Gastrocnemius medialis (tissue), 4 donors: ENCODE measurements at regions not wholly inside any gene's neighbourhood (a gene's known extent, or its start where the extent isn't known, plus 50 kb on each side); places are given as distances from the start of the nearest gene placed in this dataset.
"Not testable (repeated sequence)": the region's sequence is repeated elsewhere in the genome, so short reads cannot be mapped to it uniquely, and the experiment has no call there.

Experiments used
- ATAC-seq, 2 donors: fragments of 150-250 bp; one replicate each; pipeline ENCODE4 v1.9.1; 2016
- DNase-seq, 2 donors: peaks; one replicate each; pipeline ENCODE4 v3.0.0-alpha.2; 2019
- H3K27ac ChIP-seq, 4 donors: fragments of 200-600 bp; sonication (generic); 1 replicate in 1 of 4; 2 replicates in 3 of 4; pipeline ENCODE4 v1.5.1; 2016 to 2018; ENCODE audit warnings: mild to moderate bottlenecking in 2 of 4, moderate library complexity in 1 of 4
- H3K27me3 ChIP-seq, 3 donors: fragments of 200-600 bp; sonication (generic) in 2 of 3; 1 replicate in 1 of 3; 2 replicates in 2 of 3; pipeline versions ENCODE4 v1.5.1 to v1.6.0; 2016 to 2019; ENCODE audit warnings: mild to moderate bottlenecking in 1 of 3, moderate library complexity in 1 of 3
- H3K36me3 ChIP-seq, 2 donors: fragments of 200-600 bp; sonication (generic) in 1 of 2; one replicate each; pipeline ENCODE4 v1.5.1; 2017 to 2018
- H3K4me1 ChIP-seq, 2 donors: fragments of 200-600 bp; sonication (generic) in 1 of 2; one replicate each; pipeline ENCODE4 v1.5.1; 2016 to 2017; ENCODE audit warnings: mild to moderate bottlenecking in 2 of 2
- H3K4me3 ChIP-seq, 4 donors: fragments of 200-600 bp; sonication (generic) in 3 of 4; 1 replicate in 1 of 4; 2 replicates in 3 of 4; pipeline ENCODE4 v1.5.1; 2016 to 2019; ENCODE audit warnings: mild to moderate bottlenecking in 2 of 4
- H3K9me3 ChIP-seq, 3 donors: fragments of 200-600 bp; sonication (generic) in 2 of 3; 1 replicate in 1 of 3; 2 replicates in 2 of 3; pipeline ENCODE4 v1.5.1; 2016 to 2019
- CTCF ChIP-seq, 5 experiments: fragments of 450-650 bp in 3 of 5; fragments of 200-600 bp in 2 of 5; sonication (generic) in 2 of 5; IDR thresholded peaks in 4 of 5; conservative IDR thresholded peaks in 1 of 5; 1 replicate in 4 of 5; 2 replicates in 1 of 5; pipeline ENCODE4 v1.5.1; 2016 to 2019; ENCODE audit warnings: antibody characterized with exemption in 5 of 5, mild to moderate bottlenecking in 3 of 5, moderate library complexity in 3 of 5
- POLR2A ChIP-seq, 2 donors: fragments of 450-650 bp; IDR thresholded peaks; one replicate each; pipeline ENCODE4 v1.6.1; 2017; ENCODE audit warnings: antibody characterized with exemption in 2 of 2, mild to moderate bottlenecking in 2 of 2, moderate library complexity in 2 of 2
- in situ Hi-C, 4 donors: fragments of 200-750 bp; cut with MboI; loops; one replicate each; pipeline versions ENCODE4 v1.15.0 to v1.8.0; 2017; ENCODE audit warnings: low sequenced_read_pairs in 4 of 4
- intact Hi-C: fragments of 100-400 bp; cut with DNase I; formaldehyde crosslinking; loops from one replicate; pipeline ENCODE4 v1.15.1; 2023; ENCODE audit warnings: low total_unique reads

- H3K27me3 ChIP-seq, result no peaks in the 10 kb centered on the region
- no peaks in the 10 kb centered on the region for H3K9me3 ChIP-seq
- H3K36me3 ChIP-seq, result no peaks in the 10 kb centered on the region
- H3K27ac ChIP-seq, result no peak overlapping the region
- ATAC-seq (no peak), DNase-seq (no peak)
- in situ Hi-C loops, result no loop called here
- H3K4me3 ChIP-seq, result no peak overlapping the region
- no peak for TF ChIP-seq POLR2A (IDR thresholded peaks at IDR 0.05)
- TF ChIP-seq CTCF (IDR thresholded peaks at IDR 0.05 in 4 of 5, conservative IDR thresholded peaks at IDR 0.05 in 1 of 5), result no peak
- no peaks in the 10 kb centered on the region for H3K4me1 ChIP-seq
- intact Hi-C loops, result no loop called here
Measured at GRCh38 chr3:69484507-69485393, 98.9 kb upstream of the FRMD4B start.

- TF ChIP-seq POLR2A (IDR thresholded peaks at IDR 0.05), result no peak
- DNase-seq, result no peak
- in situ Hi-C loops (no loop called here), intact Hi-C loops (no loop called here)
- Histone ChIP-seq H3K4me1 (no peaks in the 10 kb centered on the region), H3K27me3 (no peaks in the 10 kb centered on the region), H3K4me3 (no peak overlapping the region), H3K36me3 (no peaks in the 10 kb centered on the region), H3K9me3 (no peaks in the 10 kb centered on the region), H3K27ac (no peak overlapping the region)
- no peak for ATAC-seq
Measured at GRCh38 chr3:69483449-69483848, 97.6 kb upstream of the FRMD4B start.

DNA sequence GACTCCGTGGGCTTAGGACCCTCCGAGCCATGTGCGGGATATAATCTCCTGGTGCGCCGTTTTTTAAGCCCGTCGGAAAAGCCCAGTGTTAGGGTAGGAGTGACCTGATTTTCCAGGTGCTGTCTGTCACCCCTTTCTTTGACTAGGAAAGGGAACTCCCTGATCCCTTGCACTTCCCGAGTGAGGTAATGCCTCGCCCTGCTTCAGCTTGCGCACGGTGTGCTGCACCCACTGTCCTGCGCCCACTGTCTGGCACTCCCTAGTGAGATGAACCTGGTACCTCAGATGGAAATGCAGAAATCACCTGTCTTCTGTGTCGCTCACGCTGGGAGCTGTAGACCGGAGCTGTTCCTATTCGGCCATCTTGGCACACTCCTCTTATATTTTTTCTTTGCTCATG lies 95.1 kb upstream of the FRMD4B start:
- H3K4me1 ChIP-seq, intact Hi-C loops, ATAC-seq, DNase-seq, H3K36me3 ChIP-seq, H3K27ac ChIP-seq, H3K4me3 ChIP-seq, in situ Hi-C loops, H3K27me3 ChIP-seq, H3K9me3 ChIP-seq: not testable (repeated sequence)

DNA sequence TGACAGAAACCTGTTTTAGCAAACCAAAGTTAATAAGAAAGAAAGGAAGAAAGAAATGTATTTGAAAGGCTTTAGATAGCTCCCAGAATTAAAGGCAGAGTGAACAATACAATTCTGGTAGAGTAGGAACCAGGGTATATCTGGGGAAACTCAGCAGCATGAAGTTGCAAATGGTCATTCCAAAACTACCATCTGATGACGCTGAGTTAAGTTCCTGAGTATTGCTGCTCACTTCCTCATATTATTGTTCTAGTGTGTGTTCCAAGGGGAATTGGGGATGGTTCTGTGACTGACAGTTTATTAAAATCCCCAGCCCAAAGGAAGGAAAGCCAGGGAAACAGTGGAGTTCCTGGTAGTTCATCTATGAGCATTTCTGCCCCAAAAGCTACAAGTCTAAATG lies 88.3 kb upstream of the FRMD4B start:
- Histone ChIP-seq H3K36me3 (no peaks in the 10 kb centered on the region), H3K4me3 (no peak overlapping the region), H3K27ac (no peak overlapping the region), H3K9me3 (no peaks in the 10 kb centered on the region), H3K4me1 (no peaks in the 10 kb centered on the region), H3K27me3 (no peaks in the 10 kb centered on the region)
- DNase-seq, result no peak
- TF ChIP-seq POLR2A (IDR thresholded peaks at IDR 0.05) (no peak), CTCF (IDR thresholded peaks at IDR 0.05 in 4 of 5, conservative IDR thresholded peaks at IDR 0.05 in 1 of 5) (no peak)
- intact Hi-C loops, result no loop called here
- in situ Hi-C loops, result no loop called here
- no peak for ATAC-seq

GRCh38 chr3:69472093-69472492 lies 86.2 kb upstream of the FRMD4B start:
- intact Hi-C loops (no loop called here), in situ Hi-C loops (no loop called here)
- Histone ChIP-seq H3K4me1 (no peaks in the 10 kb centered on the region), H3K27ac (no peak overlapping the region), H3K9me3 (no peaks in the 10 kb centered on the region), H3K36me3 (no peaks in the 10 kb centered on the region), H3K4me3 (no peak overlapping the region), H3K27me3 (no peaks in the 10 kb centered on the region)
- ATAC-seq (no peak), DNase-seq (no peak)
- TF ChIP-seq POLR2A (IDR thresholded peaks at IDR 0.05) (no peak), CTCF (IDR thresholded peaks at IDR 0.05 in 4 of 5, conservative IDR thresholded peaks at IDR 0.05 in 1 of 5) (no peak)

GRCh38 chr3:69463531-69463930 lies 77.6 kb upstream of the FRMD4B start:
- Histone ChIP-seq H3K4me1 (no peaks in the 10 kb centered on the region), H3K27ac (no peak overlapping the region), H3K9me3 (no peaks in the 10 kb centered on the region), H3K4me3 (no peak overlapping the region), H3K27me3 (no peaks in the 10 kb centered on the region), H3K36me3 (no peaks in the 10 kb centered on the region)
- intact Hi-C loops (no loop called here), in situ Hi-C loops (no loop called here)
- DNase-seq (no peak), ATAC-seq (no peak)
- TF ChIP-seq CTCF (IDR thresholded peaks at IDR 0.05 in 4 of 5, conservative IDR thresholded peaks at IDR 0.05 in 1 of 5) (no peak), POLR2A (IDR thresholded peaks at IDR 0.05) (no peak)
